Cardiac muscle cell (in vitro differentiated cells and primary cell): ENCODE measurements at regions not wholly inside any gene's neighbourhood (a gene's known extent, or its start where the extent isn't known, plus 50 kb on each side); places are given as distances from the start of the nearest gene placed in this dataset.

ENCODE experiments used
- DNase-seq, 2 donors: peaks; one replicate each; pipeline versions ENCODE4 v3.0.0 to v3.0.0-alpha.2; 2010 to 2017; ENCODE audit warnings: low read depth in 1 of 2, low spot score in 1 of 2
- H3K27ac ChIP-seq: fragments of 200-600 bp; sonication (generic); 2 replicates; pipeline ENCODE4 v1.5.1; 2016
- H3K27me3 ChIP-seq: fragments of 200-600 bp; sonication (generic); 2 replicates; pipeline ENCODE4 v1.6.0; 2016; ENCODE audit warnings: control low read depth
- H3K36me3 ChIP-seq: fragments of 200-600 bp; sonication (generic); 2 replicates; pipeline ENCODE4 v1.5.1; 2016; ENCODE audit warnings: control low read depth
- H3K4me1 ChIP-seq: fragments of 200-600 bp; sonication (generic); 2 replicates; pipeline ENCODE4 v1.8.1; 2017; ENCODE audit warnings: low read depth, mild to moderate bottlenecking, mixed run types
- H3K4me3 ChIP-seq: fragments of 200-600 bp; sonication (generic); 2 replicates; pipeline ENCODE4 v1.5.1; 2016; ENCODE audit warnings: mild to moderate bottlenecking
- H3K9me3 ChIP-seq: fragments of 200-600 bp; sonication (generic); 2 replicates; pipeline ENCODE4 v1.5.1; 2017; ENCODE audit warnings: low read depth, mild to moderate bottlenecking, control low read depth
- TF ChIP-seq, protein P1 (sequence below): IDR thresholded peaks from 2 replicates; pipeline ENCODE4 v1.5.1; 2012; ENCODE audit warnings: low read depth, mild to moderate bottlenecking, low read length

- Histone ChIP-seq H3K9me3 (no peaks in the 10 kb centered on the region), H3K27me3 (peaks cover 4% of the 10 kb centered on the region), H3K27ac (no peak overlapping the region), H3K4me1 (peaks cover 11% of the 10 kb centered on the region), H3K36me3 (no peaks in the 10 kb centered on the region), H3K4me3 (no peak overlapping the region)
- TF ChIP-seq, protein P1, sequence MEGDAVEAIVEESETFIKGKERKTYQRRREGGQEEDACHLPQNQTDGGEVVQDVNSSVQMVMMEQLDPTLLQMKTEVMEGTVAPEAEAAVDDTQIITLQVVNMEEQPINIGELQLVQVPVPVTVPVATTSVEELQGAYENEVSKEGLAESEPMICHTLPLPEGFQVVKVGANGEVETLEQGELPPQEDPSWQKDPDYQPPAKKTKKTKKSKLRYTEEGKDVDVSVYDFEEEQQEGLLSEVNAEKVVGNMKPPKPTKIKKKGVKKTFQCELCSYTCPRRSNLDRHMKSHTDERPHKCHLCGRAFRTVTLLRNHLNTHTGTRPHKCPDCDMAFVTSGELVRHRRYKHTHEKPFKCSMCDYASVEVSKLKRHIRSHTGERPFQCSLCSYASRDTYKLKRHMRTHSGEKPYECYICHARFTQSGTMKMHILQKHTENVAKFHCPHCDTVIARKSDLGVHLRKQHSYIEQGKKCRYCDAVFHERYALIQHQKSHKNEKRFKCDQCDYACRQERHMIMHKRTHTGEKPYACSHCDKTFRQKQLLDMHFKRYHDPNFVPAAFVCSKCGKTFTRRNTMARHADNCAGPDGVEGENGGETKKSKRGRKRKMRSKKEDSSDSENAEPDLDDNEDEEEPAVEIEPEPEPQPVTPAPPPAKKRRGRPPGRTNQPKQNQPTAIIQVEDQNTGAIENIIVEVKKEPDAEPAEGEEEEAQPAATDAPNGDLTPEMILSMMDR: no peak
- DNase-seq: no peak
Observed at GRCh38 chr12:67154901-67155300, 114.3 kb upstream of the CAND1 start.

GRCh38 chr12:67155863-67156262 is 113.3 kb upstream of the CAND1 start:
- DNase-seq: peak in 1 of 2 donors; percentile 1
- Histone ChIP-seq H3K27me3 (peaks cover 3% of the 10 kb centered on the region), H3K4me3 (no peak overlapping the region), H3K4me1 (peaks cover 11% of the 10 kb centered on the region), H3K36me3 (no peaks in the 10 kb centered on the region), H3K9me3 (no peaks in the 10 kb centered on the region), H3K27ac (no peak overlapping the region)
- TF ChIP-seq, protein P1: no peak

GRCh38 chr12:67161322-67161918 is 107.7 kb upstream of the CAND1 start:
- H3K4me3 ChIP-seq: no peak overlapping the region
- no peak overlapping the region for H3K27ac ChIP-seq
- no peaks in the 10 kb centered on the region for H3K4me1 ChIP-seq
- no peaks in the 10 kb centered on the region for H3K27me3 ChIP-seq
- no peaks in the 10 kb centered on the region for H3K9me3 ChIP-seq
- TF ChIP-seq, protein P1: peak; percentile 61
- peak; percentile 28 to 53 for DNase-seq
- H3K36me3 ChIP-seq: no peaks in the 10 kb centered on the region

- H3K4me3 ChIP-seq: no peak overlapping the region
- no peaks in the 10 kb centered on the region for H3K36me3 ChIP-seq
- H3K4me1 ChIP-seq: no peaks in the 10 kb centered on the region
- peaks cover 5% of the 10 kb centered on the region for H3K27me3 ChIP-seq
- H3K27ac ChIP-seq: no peak overlapping the region
- DNase-seq: no peak
- TF ChIP-seq, protein P1: no peak
- no peaks in the 10 kb centered on the region for H3K9me3 ChIP-seq
Observed at GRCh38 chr12:67173258-67173657, 95.9 kb upstream of the CAND1 start.

DNA sequence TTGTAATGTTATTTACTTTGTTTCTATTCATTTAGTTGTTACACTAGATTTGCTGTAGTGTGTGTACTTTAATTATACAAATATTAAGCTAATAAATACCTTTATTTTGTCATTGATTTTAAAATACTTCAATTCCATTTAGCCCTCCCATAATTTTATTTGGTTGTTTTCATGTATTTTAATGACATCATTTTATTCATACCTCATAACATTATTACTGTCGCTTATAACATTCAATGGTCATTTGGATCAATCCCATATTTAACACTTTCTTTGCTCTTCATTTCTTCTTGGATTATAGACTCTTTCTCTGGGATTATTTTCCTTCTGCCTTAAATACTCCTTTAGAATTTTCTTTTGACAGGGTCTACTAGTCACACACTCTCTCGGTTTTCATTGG is 86.6 kb upstream of the CAND1 start:
- TF ChIP-seq, protein P1: no peak
- Histone ChIP-seq H3K27ac (no peak overlapping the region), H3K4me3 (no peak overlapping the region), H3K9me3 (no peaks in the 10 kb centered on the region), H3K27me3 (no peaks in the 10 kb centered on the region), H3K36me3 (no peaks in the 10 kb centered on the region), H3K4me1 (no peaks in the 10 kb centered on the region)
- no peak for DNase-seq
